DMS153 (cell line): ENCODE measurements at regions not wholly inside any gene's neighbourhood (a gene's known extent, or its start where the extent isn't known, plus 50 kb on each side); places are given as distances from the start of the nearest gene placed in this dataset.
A peak's percentile ranks its signal among the peaks of the same experiment; 100 is the strongest.

ENCODE experiments used
- DNase-seq: peaks from one replicate; lab custom pipeline; 2025; lab: John Stamatoyannopoulos, UW

GRCh38 chr2:19300961-19301360 is 57.5 kb downstream of the OSR1 start:
- DNase-seq = no peak

GRCh38 chr2:19299522-19299921 is 58.9 kb downstream of the OSR1 start:
- DNase-seq = no peak

DNA sequence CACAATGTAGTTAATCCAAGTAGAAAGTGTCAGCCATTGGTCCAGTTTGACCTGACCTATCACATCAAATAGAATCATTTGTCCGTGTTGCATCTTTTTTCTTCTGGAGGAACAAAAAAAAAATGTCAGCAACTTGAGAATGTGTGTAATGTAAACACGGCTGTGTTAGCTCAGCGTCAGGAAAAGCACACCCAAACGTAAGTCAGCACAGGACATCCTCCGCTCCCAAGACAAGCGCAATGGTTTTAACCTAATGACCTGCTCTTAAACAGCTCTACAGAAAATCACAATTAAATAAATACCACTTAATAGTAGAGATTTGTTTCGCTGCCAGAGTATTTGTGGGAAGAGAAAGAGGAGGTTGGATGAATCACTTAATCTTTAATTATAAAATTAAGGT is 59.4 kb downstream of the OSR1 start:
- no peak for DNase-seq

DNA sequence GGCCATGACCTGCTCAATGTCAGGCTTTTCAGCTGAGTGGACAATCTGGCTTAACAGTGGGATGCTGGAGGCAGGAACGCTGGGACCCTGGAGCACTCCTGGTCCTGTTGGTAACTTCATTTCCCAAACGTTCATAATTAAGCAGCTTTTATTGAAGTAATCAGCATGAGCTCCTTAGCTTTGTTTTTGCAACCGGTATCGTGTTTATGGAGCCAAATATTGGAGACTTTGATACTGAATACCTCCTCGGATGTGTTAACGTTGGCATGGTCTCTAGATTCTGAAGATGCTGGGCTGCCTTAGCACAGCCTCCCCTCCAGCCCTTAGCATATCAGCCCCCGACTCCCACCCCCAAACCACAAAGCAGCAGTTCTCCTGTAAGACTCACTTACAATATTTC is 60.7 kb downstream of the OSR1 start:
- no peak for DNase-seq

- DNase-seq = no peak
These were observed 62.4 kb downstream of the OSR1 start for GRCh38 chr2:19295998-19296502.

DNA sequence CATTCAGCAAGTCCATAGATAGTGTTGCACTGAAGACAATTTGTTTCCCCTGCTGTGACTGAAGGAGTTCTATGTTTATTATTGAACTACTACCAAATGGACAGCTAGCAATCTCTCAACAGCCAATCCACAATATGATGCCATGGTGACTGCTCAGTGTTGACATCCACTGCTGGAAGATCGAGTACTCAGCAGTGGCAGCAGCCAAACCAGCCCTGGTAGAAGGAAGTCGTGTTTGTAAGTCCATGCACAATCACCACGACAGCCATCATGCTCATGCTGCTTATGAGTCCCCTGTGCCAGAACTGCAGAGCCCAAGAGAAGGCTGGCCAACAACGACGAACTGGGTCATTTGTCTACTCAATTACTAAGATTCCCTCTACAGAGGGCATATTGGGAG is 66.4 kb downstream of the OSR1 start:
- peak; percentile 68 for DNase-seq

GRCh38 chr2:19288291-19288690 is 70.1 kb downstream of the OSR1 start:
- DNase-seq = no peak

- DNase-seq = no peak
These were observed 71.1 kb downstream of the OSR1 start for GRCh38 chr2:19287324-19287723.

DNA sequence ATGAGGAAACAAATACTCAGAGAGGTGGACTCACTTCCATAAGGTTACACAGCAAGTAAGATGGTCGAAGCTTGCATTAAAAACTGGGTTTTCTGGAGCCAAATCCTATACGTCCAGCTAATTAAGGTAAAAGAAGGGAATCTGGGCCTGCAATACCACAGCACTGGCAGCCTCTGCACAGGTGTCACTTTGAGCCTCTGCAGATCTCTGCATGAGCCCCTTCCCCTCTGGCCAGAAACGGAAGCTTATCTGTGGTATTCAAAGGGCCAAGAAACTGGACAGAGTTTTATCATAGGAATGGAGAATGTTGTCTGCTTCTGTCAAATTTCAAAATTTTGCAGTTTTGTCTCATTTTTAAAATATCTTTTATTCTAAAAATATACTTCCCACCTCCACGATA is 76.1 kb downstream of the OSR1 start:
- DNase-seq = no peak

- no peak for DNase-seq
These were observed 84.0 kb downstream of the OSR1 start for GRCh38 chr2:19274439-19274838.

DNA sequence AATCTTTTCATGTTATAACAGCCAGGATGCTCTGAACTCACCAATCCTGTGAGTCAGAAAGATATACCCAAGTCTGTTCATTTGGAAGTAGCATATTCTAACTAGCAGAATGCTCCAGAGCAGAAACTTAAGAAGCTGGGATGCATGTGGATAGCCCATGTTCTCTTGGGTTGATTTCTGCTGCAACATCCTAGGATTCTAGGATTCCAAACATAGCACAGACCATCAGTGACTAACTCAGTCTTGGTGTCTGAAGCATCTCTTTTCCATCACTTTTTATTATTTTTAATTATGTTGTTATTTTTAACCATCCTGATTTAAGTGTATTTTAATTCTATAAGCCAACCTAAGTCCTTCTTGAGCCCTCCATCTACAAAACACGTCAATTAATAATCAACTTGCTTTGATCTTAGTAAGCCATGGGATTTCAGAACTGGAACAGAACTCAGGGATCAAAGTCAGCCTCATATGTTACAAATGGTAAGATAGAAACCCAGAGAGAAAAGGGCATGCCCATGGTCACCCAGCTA is 85.4 kb downstream of the OSR1 start:
- no peak for DNase-seq

DNA sequence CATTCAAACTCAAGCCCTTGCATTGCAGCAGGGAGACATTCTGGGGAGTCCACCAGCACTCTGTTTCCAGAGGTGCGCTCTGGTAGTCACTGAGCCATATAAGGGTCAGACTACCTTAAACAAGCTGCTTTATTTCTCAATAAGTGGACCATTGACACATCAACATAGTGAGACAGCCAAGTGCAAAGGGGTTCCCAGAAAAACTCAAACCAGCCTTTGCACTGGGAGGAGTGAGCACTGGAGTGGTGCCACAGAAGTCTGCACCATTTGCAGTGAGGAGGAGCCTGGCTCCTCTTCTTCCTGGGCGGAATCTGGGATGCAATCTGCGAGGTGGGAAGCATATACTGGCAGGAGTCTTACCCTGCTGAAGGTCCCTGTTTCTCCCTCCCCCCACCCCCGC is 86.4 kb downstream of the OSR1 start:
- DNase-seq = no peak

GRCh38 chr2:19264852-19265251 is 93.6 kb downstream of the OSR1 start:
- DNase-seq = no peak

- DNase-seq = no peak
These were observed 96.3 kb downstream of the OSR1 start for GRCh38 chr2:19262150-19262549.

- no peak for DNase-seq
These were observed 97.4 kb downstream of the OSR1 start for GRCh38 chr2:19261061-19261460.

GRCh38 chr2:19256121-19256601 is 102.3 kb downstream of the OSR1 start:
- DNase-seq = peak; percentile 33

- DNase-seq = no peak
These were observed 102.9 kb downstream of the OSR1 start for GRCh38 chr2:19255481-19255880.

DNA sequence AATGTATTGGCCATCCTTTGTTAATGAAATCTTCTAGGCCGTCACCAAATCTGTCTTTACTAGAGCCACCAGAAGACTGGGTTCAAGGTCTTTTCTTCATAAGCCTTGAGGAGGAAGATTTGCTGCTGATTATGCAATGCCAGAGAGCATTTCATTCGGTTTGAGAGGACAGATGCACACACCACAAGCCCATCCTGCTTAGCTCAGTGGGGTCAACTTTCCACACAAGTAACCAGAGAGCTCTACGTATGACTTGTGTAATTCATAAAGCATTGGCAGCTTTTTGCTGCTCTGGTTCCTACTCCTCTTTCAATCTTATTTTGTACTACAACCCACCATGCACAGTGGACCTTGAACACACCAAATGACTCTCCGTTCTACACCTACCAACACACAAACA is 106.9 kb downstream of the OSR1 start:
- DNase-seq = no peak

DNA sequence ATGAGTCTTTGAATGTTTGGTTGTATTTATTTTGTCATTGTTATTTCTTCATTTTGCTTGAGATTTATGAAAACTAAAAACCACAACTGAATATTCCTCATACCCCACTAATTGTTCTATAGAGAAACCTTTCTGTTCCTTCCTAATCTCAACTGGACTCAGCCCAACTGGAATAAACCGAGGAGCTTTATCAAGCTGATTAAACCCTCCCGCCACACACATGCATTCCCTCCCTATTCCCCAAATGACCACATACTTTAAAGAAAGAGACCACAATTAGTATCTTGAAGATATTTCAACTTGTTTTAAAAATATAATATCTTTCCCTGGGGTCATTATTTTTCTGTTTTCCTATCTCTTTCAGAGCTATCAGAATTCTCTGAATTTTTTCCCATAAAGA is 107.5 kb downstream of the OSR1 start:
- no peak for DNase-seq

DNA sequence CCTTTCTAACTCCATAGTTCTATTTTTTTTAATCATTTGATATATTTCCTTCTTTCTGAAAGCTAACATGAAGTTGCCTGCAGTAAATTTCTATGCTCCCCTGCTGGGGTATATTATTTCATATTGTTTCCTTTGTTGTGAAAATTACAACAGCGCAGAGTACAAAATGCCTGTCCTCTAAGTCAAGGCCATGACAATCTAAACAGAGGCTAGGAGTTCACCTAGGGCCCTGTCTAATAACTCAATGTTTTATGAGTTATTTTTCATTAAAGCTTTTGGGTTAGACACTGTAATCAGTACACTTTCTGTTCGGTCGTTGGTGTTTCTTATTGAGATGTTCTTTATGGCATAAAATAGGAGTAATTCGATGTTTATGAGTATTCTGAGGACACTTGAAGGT is 111.2 kb downstream of the OSR1 start:
- no peak for DNase-seq

DNA sequence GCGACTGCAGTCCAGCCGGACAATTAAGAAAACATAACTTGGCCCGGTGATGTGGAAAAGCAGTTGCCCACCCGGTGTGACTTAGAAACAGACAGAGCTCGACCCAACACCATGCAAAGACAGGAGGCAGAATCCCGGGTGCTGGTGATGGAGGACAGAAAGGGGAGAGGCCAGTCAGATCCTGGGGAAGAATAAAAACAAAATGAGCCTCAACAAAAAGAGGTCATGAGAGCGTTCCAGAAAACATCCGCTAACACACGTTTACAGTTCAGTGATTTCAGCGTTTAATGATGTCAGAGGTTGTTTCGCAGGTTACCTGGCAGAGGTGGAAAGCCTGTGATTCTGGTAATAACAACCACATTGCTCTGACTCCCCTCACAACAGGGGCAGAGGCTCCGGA is 111.9 kb downstream of the OSR1 start:
- no peak for DNase-seq

DNA sequence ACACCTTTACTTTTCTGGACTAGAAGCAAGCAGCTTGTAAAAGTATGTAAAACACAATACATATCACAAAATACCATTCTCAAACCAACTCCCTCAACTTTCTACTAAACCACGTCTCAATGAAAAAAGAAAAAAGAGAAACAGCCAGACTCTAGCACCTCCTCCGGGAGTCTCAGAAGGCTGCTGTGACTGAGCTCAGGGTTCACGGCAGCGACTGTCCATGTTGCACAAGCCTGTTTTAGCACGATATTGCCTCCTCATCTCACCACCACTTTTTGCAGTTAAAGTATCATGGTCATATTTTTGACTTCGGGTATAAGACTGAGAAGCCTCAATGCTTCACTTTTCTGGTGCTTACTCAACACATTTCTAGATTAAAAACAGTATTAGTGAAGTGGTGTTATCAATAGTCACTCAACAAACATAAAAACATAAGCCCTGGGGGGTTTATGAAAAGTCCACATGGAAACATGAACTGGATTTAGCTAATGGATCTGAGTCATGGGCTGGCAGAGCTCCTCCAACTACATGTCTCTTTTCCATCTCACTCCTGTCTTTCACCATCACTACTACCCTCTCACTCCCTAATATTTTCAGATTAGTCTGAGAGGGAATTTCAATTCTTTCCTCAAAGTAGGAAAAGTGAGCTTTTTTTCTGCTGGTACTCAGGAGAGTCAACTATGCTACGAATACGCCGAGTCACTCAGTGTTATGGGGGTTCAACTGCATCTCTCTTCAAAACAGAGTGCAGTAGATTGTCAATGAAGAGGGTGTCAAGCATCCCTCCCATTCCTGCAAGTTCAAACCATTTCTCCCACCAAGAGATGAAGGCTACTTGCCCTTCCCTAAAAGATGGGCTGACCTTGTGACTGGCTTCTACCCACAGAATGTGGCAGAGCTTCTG is 113.7 kb downstream of the OSR1 start:
- DNase-seq = no peak

DNA sequence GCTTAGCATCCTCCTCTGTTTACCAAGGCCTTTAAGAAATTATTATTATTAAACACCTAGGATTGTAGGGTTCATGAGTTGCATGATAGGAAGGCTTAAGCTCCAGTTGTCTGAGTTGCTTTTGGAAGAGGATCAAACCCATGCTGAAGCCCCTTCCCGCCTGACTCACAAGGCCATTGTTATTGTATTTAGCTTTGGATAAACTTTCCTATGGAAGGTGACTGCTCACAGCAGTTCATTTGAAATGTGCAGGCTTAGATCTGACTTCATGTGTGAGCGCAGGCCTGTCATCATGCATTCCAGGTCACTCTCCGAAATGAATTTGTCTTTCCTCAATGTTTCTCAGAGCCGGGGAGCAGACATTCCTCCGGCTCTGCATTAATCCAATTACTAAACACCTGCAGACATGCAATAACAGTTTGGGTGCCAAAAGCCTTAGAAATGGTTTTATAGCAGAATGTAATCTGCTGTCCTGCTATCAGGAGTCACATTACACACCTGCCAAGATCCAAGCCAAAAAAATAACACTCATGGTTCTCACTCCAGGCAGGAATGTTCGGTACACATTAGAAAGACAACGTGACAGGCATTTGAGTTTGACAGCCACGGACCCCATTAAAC is 119.9 kb downstream of the OSR1 start:
- no peak for DNase-seq
